ENCODE measurements at regions not wholly inside any gene's neighbourhood (a gene's known extent, or its start where the extent isn't known, plus 50 kb on each side); places are given as distances from the start of the nearest gene placed in this dataset.

GRCh38 chr6:139944131-139944530 lies 569.7 kb upstream of the CITED2 start:
- intact Hi-C loops (cut with DNase I), result no loop called here
- DNase-seq, result no peak

GRCh38 chr6:139943391-139943790 lies 568.9 kb upstream of the CITED2 start:
- intact Hi-C loops (cut with DNase I), result no loop called here
- DNase-seq, result no peak

- DNase-seq, result no peak
- intact Hi-C loops (cut with DNase I), result no loop called here
Measured at GRCh38 chr6:139942331-139942730, 567.9 kb upstream of the CITED2 start.

DNA sequence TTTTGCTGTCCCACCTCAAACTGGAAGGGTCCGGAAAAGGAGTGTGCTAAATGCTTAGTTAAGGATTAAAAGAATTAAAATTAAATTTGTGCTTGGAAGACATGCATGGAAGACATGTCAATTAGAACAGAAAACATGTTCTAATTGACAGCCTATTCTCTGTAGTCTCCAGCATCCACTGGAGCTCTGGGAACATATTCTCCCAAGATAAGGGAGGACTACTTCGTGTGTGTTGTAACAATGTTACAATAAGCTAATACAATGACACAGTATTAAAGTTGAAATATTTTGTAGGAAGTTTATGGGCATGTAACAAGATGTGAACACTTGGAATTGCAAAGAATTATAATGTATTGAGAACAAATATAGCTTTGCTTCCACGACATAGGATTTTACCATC lies 567.4 kb upstream of the CITED2 start:
- DNase-seq, result no peak
- intact Hi-C loops (cut with DNase I), result no loop called here

DNA sequence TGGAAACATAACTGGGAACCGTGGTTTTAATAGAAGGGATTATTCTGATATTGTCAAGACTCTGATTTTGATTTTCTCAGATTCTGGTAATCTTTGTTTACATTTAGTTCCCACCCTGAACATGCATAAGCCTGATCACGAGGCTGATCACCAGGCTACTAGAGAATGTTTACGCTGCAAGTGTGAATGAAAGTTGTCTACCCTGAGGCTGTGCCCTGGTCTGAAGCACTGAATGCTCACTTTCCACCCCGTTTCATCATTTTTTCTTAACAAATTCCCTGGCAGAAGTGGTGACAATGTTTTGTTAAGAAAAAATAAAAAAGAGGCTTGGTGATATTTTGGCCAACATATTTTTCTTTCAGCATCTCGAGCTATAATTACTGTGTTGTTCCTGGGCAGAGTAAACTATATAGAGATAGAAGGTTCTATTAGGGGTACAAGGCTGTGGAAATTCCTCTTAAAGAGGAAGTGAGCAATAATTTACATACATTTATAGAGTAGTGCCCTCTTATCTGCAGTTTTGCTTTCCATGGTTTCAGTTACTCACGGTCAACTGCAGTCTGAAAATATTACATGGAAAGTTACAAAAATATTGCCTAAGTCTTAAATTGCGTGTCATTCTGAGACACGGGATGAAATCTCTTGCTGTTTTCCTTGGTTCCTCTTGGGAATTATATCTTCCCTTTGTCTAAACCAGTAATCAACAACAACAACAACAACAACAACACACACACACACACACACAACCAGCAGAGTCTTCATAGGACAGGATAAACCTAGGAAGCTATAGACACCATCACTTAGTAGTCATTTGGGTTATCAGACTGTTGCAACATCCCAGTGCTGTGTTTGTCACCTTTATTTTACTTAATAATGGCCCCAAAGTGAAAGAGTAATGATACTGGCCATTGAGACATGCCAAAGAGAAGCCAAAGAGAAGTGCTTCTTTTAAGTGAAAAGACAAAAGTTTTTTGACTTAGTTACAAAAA lies 566.6 kb upstream of the CITED2 start:
- DNase-seq, result no peak
- intact Hi-C loops (cut with DNase I), result no loop called here

DNA sequence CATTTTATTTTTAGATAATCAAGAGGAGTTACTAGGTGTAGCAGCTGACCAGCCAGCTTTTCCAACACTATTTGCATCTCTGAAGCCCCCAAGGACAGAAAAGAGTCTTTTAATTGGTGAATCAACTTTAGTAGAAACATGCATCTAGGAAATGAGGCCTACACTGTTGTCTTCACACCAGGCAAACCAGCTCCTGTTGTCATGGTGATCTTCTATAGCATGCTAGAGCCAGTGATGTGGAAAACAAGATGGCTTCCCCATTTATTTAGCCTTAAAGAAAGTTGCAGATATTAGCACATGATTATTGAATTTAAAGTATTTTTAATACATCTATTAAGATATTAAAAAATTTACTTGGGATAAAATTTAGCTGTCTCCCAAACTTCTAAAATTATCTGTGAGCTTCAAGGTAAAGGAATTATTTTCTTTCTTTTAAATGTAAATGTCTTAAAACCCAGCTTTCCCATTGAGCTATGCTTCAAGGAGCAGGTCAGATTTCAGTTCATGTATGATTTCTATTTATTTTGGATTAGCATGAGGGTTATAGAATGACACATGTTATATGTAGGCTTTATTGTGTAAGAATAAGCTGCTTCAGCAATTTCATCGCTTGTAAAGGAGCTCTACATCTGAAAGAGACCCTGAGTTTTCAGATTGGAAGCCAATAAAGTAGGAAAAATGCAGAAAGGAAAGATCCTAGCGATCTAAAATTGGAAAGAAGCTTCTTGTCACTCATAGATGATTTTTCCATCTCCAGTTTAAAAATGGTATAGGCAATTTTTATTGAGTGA lies 564.9 kb upstream of the CITED2 start:
- intact Hi-C loops (cut with DNase I), result no loop called here
- DNase-seq, result no peak

- DNase-seq, result no peak
- intact Hi-C loops (cut with DNase I), result no loop called here
Measured at GRCh38 chr6:139932671-139933070, 558.2 kb upstream of the CITED2 start.

DNA sequence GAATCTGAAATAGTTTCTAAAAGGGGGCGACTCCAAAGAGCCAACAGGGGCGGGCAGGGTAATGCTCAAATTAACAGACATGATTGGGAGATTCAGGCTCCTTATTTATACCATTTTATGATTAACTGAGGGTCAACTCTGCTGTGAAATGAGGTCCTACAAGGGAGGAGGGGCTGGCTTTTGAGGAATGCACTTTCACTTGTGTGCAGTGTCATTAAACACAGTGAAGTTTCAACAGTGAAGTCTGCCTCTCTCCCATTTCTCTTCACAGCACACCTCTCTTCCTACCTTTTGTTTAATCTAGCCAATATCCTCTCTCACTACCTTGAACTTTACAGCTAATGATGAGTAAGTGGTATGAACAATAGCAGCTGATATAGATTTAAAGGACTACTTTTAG lies 557.3 kb upstream of the CITED2 start:
- intact Hi-C loops (cut with DNase I), result no loop called here

GRCh38 chr6:139927742-139928305 lies 553.4 kb upstream of the CITED2 start:
- intact Hi-C loops (cut with DNase I), result no loop called here
- DNase-seq, result no peak

More for the DNA sequence above, 557.3 kb upstream of the CITED2 start:
- no peak for DNase-seq

- no peak for DNase-seq
- intact Hi-C loops (cut with DNase I), result no loop called here
Measured at GRCh38 chr6:139927236-139927635, 552.8 kb upstream of the CITED2 start.

DNA sequence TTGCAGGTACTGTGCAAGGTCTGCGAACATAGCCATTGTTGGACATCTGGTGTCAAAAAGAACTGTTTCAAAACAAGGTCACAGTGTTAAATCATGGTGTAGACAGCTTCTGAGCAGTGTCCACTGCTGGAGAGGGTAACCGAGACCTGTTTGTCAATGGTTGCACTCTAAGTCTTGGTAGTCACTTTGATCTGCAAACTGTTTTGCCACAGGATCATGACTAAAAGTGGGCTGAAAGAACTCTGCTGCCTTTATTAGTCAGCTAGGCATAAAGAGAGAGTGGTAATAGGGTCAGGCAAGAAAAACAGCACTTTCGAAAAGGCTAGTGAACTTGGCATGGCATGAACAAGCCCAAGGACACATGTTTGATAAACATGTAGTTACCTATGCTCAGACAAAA lies 552.3 kb upstream of the CITED2 start:
- DNase-seq, result no peak
- intact Hi-C loops (cut with DNase I), result no loop called here

DNA sequence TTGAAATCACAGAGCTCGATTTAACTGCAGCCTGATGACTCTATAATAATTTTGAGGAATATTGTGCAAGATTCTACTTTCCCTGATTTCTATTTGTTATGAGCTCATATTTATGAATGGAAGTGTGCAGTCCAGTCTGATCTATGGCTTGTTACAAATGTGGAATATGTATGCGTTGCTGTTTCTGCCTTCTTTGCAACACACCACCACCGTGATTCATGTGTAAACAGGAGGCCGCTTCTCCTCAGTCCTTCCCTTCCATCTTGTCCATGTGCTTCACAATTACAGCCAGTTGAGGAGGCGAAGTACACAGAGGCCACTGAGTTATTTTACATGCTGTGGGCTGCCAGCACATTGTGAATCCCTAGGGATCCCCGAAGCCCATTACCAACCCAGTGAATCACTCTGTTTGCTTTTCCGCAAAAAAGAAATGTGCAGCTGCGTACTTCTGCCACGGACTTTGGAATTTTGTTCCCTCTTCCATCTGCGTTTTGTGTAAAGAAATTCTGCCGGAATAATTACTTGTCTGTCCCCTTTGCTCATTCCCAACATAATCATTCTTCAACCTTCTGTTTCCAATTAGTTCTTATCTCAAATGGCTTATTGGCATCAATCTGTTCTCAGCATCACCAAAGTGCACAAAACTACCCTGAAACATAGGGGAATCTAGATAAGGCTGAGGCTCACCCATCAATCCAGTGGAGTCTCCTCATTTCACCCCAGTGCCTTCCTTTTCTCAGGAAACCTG lies 551.6 kb upstream of the CITED2 start:
- DNase-seq, result no peak
- intact Hi-C loops (cut with DNase I), result no loop called here

GRCh38 chr6:139923964-139924475 lies 549.6 kb upstream of the CITED2 start:
- DNase-seq, result no peak
- intact Hi-C loops (cut with DNase I), result no loop called here

- intact Hi-C loops (cut with DNase I), result no loop called here
- no peak for DNase-seq
Measured at GRCh38 chr6:139922236-139922635, 547.8 kb upstream of the CITED2 start.

DNA sequence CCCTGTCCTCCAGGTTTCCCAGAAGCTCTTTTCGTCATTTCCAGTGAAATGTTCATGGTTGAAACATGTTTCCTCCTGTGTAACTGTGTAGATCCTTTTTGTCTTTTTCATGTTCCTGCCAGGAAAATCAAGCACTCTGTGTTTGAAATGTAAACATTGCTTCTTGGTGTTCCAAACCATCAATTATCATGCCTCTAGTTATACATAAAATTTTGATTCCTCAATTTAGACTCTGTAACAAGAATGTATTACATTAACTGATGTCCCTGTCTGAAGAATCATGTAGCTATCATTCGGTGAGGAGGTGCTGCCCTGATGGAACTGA lies 546.3 kb upstream of the CITED2 start:
- intact Hi-C loops (cut with DNase I), result no loop called here
- no peak for DNase-seq

DNA sequence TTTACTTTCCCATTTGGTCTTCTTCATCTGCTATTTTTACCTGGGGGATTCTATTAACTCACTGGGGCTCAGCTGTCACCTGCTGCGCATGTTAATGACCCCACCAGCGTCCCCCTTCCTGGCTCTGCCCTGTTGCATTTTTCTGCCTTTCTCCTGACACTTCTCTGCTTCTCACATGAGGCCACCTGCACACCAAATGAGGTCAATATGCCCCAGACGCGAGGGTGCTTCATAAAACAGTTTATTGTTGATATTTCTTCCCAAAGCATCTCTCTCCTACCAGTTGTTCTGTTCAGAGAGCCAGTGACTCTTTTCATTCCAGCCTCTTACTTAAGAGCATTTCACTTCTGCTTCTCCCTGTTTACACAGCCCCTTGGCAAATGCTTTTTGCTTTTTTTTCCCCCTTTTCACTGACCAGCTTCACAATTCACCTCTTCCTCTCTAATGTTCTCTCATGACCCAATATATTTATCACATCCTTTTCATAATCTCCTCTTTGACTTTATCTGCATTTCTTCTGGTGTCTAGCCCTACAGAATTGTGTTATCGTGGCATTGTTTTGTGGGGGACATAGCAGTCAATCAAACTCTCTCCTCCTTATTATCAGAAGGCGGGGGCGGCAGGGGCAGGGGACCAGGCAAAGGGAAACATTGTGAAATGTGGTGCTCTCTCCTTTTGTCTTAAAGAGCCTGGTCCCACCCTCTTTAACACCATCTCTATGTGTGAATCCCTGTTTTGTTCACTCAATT lies 545.8 kb upstream of the CITED2 start:
- intact Hi-C loops (cut with DNase I), result no loop called here
- DNase-seq, result no peak

GRCh38 chr6:139919107-139920026 lies 544.9 kb upstream of the CITED2 start:
- DNase-seq, result no peak

More at GRCh38 chr6:139919107-139920026, 544.9 kb upstream of the CITED2 start:
- intact Hi-C loops (cut with DNase I), result no loop called here

All from head of caudate nucleus (tissue), 42 donors.